NCI-H526 treated with DMSO at 0.1 percent for 48 hours (cell line): ENCODE measurements at regions not wholly inside any gene's neighbourhood (a gene's known extent, or its start where the extent isn't known, plus 50 kb on each side); places are given as distances from the start of the nearest gene placed in this dataset.

Experiments
- DNase-seq: peaks from one replicate; lab custom pipeline; 2025; lab: John Stamatoyannopoulos, UW

GRCh38 chr15:29208836-29209235, 60.8 kb downstream of the NSMCE3 start:
- no peak for DNase-seq

- peak; percentile 54 for DNase-seq
Measured at GRCh38 chr15:29208352-29208751, 61.3 kb downstream of the NSMCE3 start.

GRCh38 chr15:29207758-29208108, 61.9 kb downstream of the NSMCE3 start:
- DNase-seq, result no peak

GRCh38 chr15:29207027-29207757, 62.4 kb downstream of the NSMCE3 start:
- DNase-seq, result no peak

GRCh38 chr15:29205186-29205585, 64.4 kb downstream of the NSMCE3 start:
- no peak for DNase-seq

GRCh38 chr15:29204369-29204755, 65.3 kb downstream of the NSMCE3 start:
- no peak for DNase-seq

- DNase-seq, result no peak
Measured at GRCh38 chr15:29203718-29204368, 65.8 kb downstream of the NSMCE3 start.

- DNase-seq, result no peak
Measured at GRCh38 chr15:29196722-29197121, 72.9 kb downstream of the NSMCE3 start.

GRCh38 chr15:29196290-29196689, 73.3 kb downstream of the NSMCE3 start:
- DNase-seq, result no peak

- no peak for DNase-seq
Measured at GRCh38 chr15:29194866-29195265, 74.8 kb downstream of the NSMCE3 start.

- DNase-seq, result no peak
Measured at GRCh38 chr15:29183071-29183831, 86.4 kb downstream of the NSMCE3 start.

GRCh38 chr15:29182590-29182989, 87.0 kb downstream of the NSMCE3 start:
- no peak for DNase-seq

GRCh38 chr15:29172742-29173725, 96.6 kb downstream of the NSMCE3 start:
- no peak for DNase-seq

GRCh38 chr15:29170521-29170920, 99.1 kb downstream of the NSMCE3 start:
- DNase-seq, result no peak
